ENCODE measurements at regions not wholly inside any gene's neighbourhood (a gene's known extent, or its start where the extent isn't known, plus 50 kb on each side); places are given as distances from the start of the nearest gene placed in this dataset.

DNA sequence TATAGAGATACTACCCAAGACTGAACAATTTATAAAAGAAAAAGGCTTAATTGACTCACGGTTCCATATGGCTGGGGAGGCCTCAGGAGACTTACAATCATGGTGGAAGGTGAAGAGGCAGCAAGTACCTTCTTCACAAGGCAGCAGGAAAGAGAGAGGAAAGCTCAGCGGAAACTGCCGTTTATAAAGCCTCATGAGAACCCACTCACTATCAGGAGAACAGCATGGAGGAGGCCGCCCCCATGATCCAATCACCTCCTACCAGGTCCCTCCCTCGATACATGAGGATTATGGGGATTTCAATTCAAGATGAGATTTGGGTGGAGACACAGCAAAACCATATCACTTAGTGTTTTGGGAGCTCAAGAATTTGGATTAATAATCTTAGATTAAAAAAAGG lies 240.2 kb downstream of the UACA start:
- no peak for DNase-seq (ENCODE audit: low spot score)
- intact Hi-C loops (cut with DNase I) = no loop called here

GRCh38 chr15:70522323-70522966 lies 240.9 kb downstream of the UACA start:
- no peak for DNase-seq (ENCODE audit: low spot score)
- H3K4me3 ChIP-seq = no peak overlapping the region
- intact Hi-C loops (cut with DNase I) = no loop called here

More for the DNA sequence above, 240.2 kb downstream of the UACA start:
- Histone ChIP-seq H3K9me3 (no peaks in the 10 kb centered on the region), H3K27ac (no peak overlapping the region), H3K4me1 (replicated peaks) (no peaks in the 10 kb centered on the region), H3K4me3 (no peak overlapping the region), H3K27me3 (replicated peaks; ENCODE audit: insufficient read depth) (no peaks in the 10 kb centered on the region), H3K36me3 (no peaks in the 10 kb centered on the region)
- 94% methylated on average over 5 of the region's 5 CpGs for WGBS
- no peak for TF ChIP-seq POLR2A (IDR thresholded peaks at IDR 0.05)
- no peak for TF ChIP-seq CTCF (IDR thresholded peaks at IDR 0.05)
- no peak for TF ChIP-seq POLR2AphosphoS5 (IDR thresholded peaks at IDR 0.05)

DNA sequence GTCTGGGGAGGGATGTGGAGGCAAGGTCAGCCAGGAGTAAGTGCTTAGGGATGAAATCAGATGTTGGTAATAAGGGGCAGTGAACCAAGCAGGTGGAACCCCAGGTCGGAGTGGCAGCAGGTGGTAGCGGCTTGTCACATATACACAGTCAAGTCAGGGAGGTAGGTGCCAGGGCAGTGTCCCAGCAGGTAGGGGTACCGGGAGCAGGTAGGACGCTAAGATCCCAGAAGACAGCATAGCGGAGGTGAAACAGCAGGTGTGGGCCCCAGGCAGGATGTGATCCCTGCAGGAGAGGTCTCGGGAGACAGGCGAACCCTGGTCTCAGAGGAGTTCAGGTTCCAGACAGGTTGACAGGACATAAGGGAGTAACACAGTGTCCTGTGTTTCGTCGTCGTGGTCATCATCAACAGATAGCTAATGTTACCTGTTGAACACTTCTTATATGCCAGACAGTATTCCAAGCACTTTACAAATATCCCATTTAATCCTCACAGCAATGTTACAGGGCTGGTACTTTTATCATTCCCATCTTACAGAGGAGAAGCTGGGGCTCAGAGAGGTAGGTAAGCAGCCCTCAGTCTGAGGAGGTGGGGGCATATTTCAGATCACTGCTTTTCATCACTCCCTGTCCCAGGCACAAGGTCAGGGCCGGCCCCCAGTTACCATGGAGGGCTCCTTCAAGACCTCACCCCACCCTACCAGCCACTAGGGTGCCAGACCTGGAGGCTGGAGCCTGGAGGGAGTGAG lies 241.6 kb downstream of the UACA start:
- TF ChIP-seq POLR2A (IDR thresholded peaks at IDR 0.05) (no peak), POLR2AphosphoS5 (IDR thresholded peaks at IDR 0.05) (no peak), CTCF (IDR thresholded peaks at IDR 0.05) (no peak)
- no peak for DNase-seq (ENCODE audit: low spot score)
- no peak overlapping the region for H3K4me3 ChIP-seq
- no peaks in the 10 kb centered on the region for H3K36me3 ChIP-seq
- H3K27me3 ChIP-seq (replicated peaks; ENCODE audit: insufficient read depth) = no peaks in the 10 kb centered on the region
- intact Hi-C loops (cut with DNase I) = no loop called here
- no peaks in the 10 kb centered on the region for H3K9me3 ChIP-seq
- no peaks in the 10 kb centered on the region for H3K4me1 ChIP-seq (replicated peaks)
- no peak overlapping the region for H3K27ac ChIP-seq
- 90% methylated on average over 11 of the region's 11 CpGs for WGBS

More at GRCh38 chr15:70522323-70522966, 240.9 kb downstream of the UACA start:
- Histone ChIP-seq H3K4me1 (replicated peaks) (no peaks in the 10 kb centered on the region), H3K27ac (no peak overlapping the region), H3K9me3 (no peaks in the 10 kb centered on the region), H3K36me3 (no peaks in the 10 kb centered on the region), H3K27me3 (replicated peaks; ENCODE audit: insufficient read depth) (no peaks in the 10 kb centered on the region)
- WGBS = 96% methylated on average over 5 of the region's 5 CpGs
- TF ChIP-seq POLR2A (IDR thresholded peaks at IDR 0.05) (no peak), POLR2AphosphoS5 (IDR thresholded peaks at IDR 0.05) (no peak), CTCF (IDR thresholded peaks at IDR 0.05) (no peak)

GRCh38 chr15:70519616-70520015 lies 243.7 kb downstream of the UACA start:
- intact Hi-C loops (cut with DNase I) = no loop called here
- H3K4me3 ChIP-seq = no peak overlapping the region

More at GRCh38 chr15:70519616-70520015, 243.7 kb downstream of the UACA start:
- H3K27me3 ChIP-seq (replicated peaks; ENCODE audit: insufficient read depth) = no peaks in the 10 kb centered on the region
- no peak for DNase-seq (ENCODE audit: low spot score)
- WGBS = 82% methylated on average over 3 of the region's 3 CpGs
- no peak overlapping the region for H3K27ac ChIP-seq
- H3K4me1 ChIP-seq (replicated peaks) = no peaks in the 10 kb centered on the region
- TF ChIP-seq POLR2AphosphoS5 (IDR thresholded peaks at IDR 0.05) = no peak
- no peak for TF ChIP-seq POLR2A (IDR thresholded peaks at IDR 0.05)
- no peak for TF ChIP-seq CTCF (IDR thresholded peaks at IDR 0.05)
- H3K36me3 ChIP-seq = no peaks in the 10 kb centered on the region
- no peaks in the 10 kb centered on the region for H3K9me3 ChIP-seq

Measured in prostate gland (tissue), 2 donors.